C4-2B (cell line): ENCODE measurements at regions not wholly inside any gene's neighbourhood (a gene's known extent, or its start where the extent isn't known, plus 50 kb on each side); places are given as distances from the start of the nearest gene placed in this dataset.

Experiments used
- ZFX ChIP-seq: fragments of 450-650 bp; IDR thresholded peaks from 2 replicates; pipeline ENCODE4 v1.6.1; 2017
- TF ChIP-seq, protein P1 (sequence below): fragments of 450-650 bp; conservative IDR thresholded peaks from 2 replicates; pipeline ENCODE4 v1.5.1; 2017; ENCODE audit warnings: mild to moderate bottlenecking

DNA sequence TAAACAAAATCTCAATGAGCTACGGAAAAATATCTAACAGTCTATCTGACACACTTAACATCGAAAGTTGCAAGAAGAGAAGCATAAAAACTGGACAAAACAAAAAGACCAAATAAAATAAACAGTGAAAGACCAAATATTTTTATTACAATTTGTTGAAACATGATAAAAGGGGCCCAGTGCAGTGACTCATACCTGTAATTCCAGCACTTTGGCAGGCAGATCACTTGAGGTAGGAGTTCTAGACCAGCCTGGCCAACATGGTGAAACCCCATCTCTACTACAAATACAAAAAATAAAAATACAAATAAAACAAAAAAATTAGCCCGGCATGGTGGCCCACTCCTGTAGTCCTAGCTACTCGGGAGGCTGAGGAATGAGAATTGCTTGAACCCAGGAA is 914.0 kb upstream of the ALCAM start:
- TF ChIP-seq, protein P1, sequence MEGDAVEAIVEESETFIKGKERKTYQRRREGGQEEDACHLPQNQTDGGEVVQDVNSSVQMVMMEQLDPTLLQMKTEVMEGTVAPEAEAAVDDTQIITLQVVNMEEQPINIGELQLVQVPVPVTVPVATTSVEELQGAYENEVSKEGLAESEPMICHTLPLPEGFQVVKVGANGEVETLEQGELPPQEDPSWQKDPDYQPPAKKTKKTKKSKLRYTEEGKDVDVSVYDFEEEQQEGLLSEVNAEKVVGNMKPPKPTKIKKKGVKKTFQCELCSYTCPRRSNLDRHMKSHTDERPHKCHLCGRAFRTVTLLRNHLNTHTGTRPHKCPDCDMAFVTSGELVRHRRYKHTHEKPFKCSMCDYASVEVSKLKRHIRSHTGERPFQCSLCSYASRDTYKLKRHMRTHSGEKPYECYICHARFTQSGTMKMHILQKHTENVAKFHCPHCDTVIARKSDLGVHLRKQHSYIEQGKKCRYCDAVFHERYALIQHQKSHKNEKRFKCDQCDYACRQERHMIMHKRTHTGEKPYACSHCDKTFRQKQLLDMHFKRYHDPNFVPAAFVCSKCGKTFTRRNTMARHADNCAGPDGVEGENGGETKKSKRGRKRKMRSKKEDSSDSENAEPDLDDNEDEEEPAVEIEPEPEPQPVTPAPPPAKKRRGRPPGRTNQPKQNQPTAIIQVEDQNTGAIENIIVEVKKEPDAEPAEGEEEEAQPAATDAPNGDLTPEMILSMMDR: no peak
- TF ChIP-seq ZFX: no peak
